DOHH2 (cell line): ENCODE measurements at regions not wholly inside any gene's neighbourhood (a gene's known extent, or its start where the extent isn't known, plus 50 kb on each side); places are given as distances from the start of the nearest gene placed in this dataset.

Experiments used
- EZH2phosphoT487 ChIP-seq: fragments of 200-600 bp; sonication (generic); IDR thresholded peaks from 2 replicates; pipeline ENCODE4 v1.6.1; 2017; ENCODE audit warnings: borderline replicate concordance, mild to moderate bottlenecking, antibody characterized with exemption, low read length, moderate library complexity, mixed read lengths
- TF ChIP-seq, protein P1 (sequence below): fragments of 200-600 bp; sonication (generic); IDR thresholded peaks from one replicate; pipeline ENCODE4 v1.5.1; 2014; ENCODE audit warnings: antibody characterized with exemption, mild to moderate bottlenecking, low read depth, low read length; ENCODE audit not compliant: poor library complexity, severe bottlenecking

DNA sequence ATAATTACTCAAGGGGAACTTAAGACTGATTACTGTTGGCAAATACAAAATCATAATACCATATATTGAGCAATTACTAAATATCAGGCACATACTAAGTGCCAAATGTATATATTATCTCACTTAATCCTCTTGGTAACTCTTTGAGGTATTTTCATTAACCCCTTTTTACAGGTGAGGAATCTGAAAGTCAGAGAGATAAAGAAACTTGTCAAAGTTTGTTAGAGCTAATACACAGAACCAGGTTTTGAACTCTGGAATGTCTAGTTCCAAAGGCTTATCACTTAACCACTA is 80.3 kb downstream of the LLPH start:
- TF ChIP-seq, protein P1, sequence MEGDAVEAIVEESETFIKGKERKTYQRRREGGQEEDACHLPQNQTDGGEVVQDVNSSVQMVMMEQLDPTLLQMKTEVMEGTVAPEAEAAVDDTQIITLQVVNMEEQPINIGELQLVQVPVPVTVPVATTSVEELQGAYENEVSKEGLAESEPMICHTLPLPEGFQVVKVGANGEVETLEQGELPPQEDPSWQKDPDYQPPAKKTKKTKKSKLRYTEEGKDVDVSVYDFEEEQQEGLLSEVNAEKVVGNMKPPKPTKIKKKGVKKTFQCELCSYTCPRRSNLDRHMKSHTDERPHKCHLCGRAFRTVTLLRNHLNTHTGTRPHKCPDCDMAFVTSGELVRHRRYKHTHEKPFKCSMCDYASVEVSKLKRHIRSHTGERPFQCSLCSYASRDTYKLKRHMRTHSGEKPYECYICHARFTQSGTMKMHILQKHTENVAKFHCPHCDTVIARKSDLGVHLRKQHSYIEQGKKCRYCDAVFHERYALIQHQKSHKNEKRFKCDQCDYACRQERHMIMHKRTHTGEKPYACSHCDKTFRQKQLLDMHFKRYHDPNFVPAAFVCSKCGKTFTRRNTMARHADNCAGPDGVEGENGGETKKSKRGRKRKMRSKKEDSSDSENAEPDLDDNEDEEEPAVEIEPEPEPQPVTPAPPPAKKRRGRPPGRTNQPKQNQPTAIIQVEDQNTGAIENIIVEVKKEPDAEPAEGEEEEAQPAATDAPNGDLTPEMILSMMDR = no peak
- no peak for TF ChIP-seq EZH2phosphoT487
